Left hindlimb (tissue), 1 donor: ENCODE measurements at regions not wholly inside any gene's neighbourhood (a gene's known extent, or its start where the extent isn't known, plus 50 kb on each side); places are given as distances from the start of the nearest gene placed in this dataset.
"Not testable (repeated sequence)": the region's sequence is repeated elsewhere in the genome, so short reads cannot be mapped to it uniquely, and the experiment has no call there.

Experiments used
- DNase-seq: peaks from one replicate; pipeline ENCODE4 v3.0.0-alpha.2; 2018

GRCh38 chr2:201946746-201947145 is 86.9 kb upstream of the FZD7 start:
- not testable (repeated sequence) for DNase-seq

- DNase-seq = no peak
Observed at GRCh38 chr2:201947287-201947686, 86.4 kb upstream of the FZD7 start.

GRCh38 chr2:201949181-201949926 is 84.3 kb upstream of the FZD7 start:
- DNase-seq = no peak

GRCh38 chr2:201949927-201950246 is 83.8 kb upstream of the FZD7 start:
- no peak for DNase-seq

GRCh38 chr2:201950606-201951005 is 83.0 kb upstream of the FZD7 start:
- no peak for DNase-seq

- DNase-seq = peak; percentile 61
Observed at GRCh38 chr2:201952187-201952586, 81.5 kb upstream of the FZD7 start.

GRCh38 chr2:201953396-201953795 is 80.3 kb upstream of the FZD7 start:
- no peak for DNase-seq

GRCh38 chr2:201953880-201954279 is 79.8 kb upstream of the FZD7 start:
- no peak for DNase-seq

GRCh38 chr2:201955231-201955630 is 78.4 kb upstream of the FZD7 start:
- DNase-seq = no peak

- DNase-seq = no peak
Observed at GRCh38 chr2:201955702-201956141, 77.9 kb upstream of the FZD7 start.

- DNase-seq = no peak
Observed at GRCh38 chr2:201956361-201956760, 77.3 kb upstream of the FZD7 start.

GRCh38 chr2:201957091-201957490 is 76.6 kb upstream of the FZD7 start:
- no peak for DNase-seq

GRCh38 chr2:201959198-201959597 is 74.5 kb upstream of the FZD7 start:
- no peak for DNase-seq

GRCh38 chr2:201959626-201960025 is 74.0 kb upstream of the FZD7 start:
- DNase-seq = no peak

GRCh38 chr2:201960305-201960704 is 73.3 kb upstream of the FZD7 start:
- no peak for DNase-seq

GRCh38 chr2:201961401-201961800 is 72.3 kb upstream of the FZD7 start:
- DNase-seq = no peak

GRCh38 chr2:201962774-201963562 is 70.7 kb upstream of the FZD7 start:
- DNase-seq = no peak

- no peak for DNase-seq
Observed at GRCh38 chr2:201964011-201964410, 69.6 kb upstream of the FZD7 start.

GRCh38 chr2:201964631-201965206 is 68.9 kb upstream of the FZD7 start:
- peak; percentile 51 for DNase-seq

- no peak for DNase-seq
Observed at GRCh38 chr2:201965550-201965949, 68.1 kb upstream of the FZD7 start.

- DNase-seq = peak; percentile 54
Observed at GRCh38 chr2:201966691-201967438, 66.8 kb upstream of the FZD7 start.

GRCh38 chr2:201968050-201968449 is 65.6 kb upstream of the FZD7 start:
- no peak for DNase-seq

GRCh38 chr2:201968476-201968875 is 65.2 kb upstream of the FZD7 start:
- no peak for DNase-seq
